ENCODE measurements at regions not wholly inside any gene's neighbourhood (a gene's known extent, or its start where the extent isn't known, plus 50 kb on each side); places are given as distances from the start of the nearest gene placed in this dataset.

- TF ChIP-seq CTCF (IDR thresholded peaks at IDR 0.05 in 4 of 5, conservative IDR thresholded peaks at IDR 0.05 in 1 of 5): no peak
- TF ChIP-seq POLR2A (IDR thresholded peaks at IDR 0.05): no peak
Measured at GRCh38 chr1:221294242-221294641, 415.0 kb downstream of the HLX start.
